Mucosa of rectum (tissue), 2 donors: ENCODE measurements at regions not wholly inside any gene's neighbourhood (a gene's known extent, or its start where the extent isn't known, plus 50 kb on each side); places are given as distances from the start of the nearest gene placed in this dataset.
"Not testable (repeated sequence)": the region's sequence is repeated elsewhere in the genome, so short reads cannot be mapped to it uniquely, and the experiment has no call there.

Experiments
- H3K27ac ChIP-seq, 2 donors: one replicate each; pipeline ENCODE4 v1.7.0; 2013; ENCODE audit warnings: inconsistent platforms in 2 of 2, low read depth in 2 of 2, low read length in 2 of 2
- H3K27me3 ChIP-seq, 2 donors: one replicate each; pipeline ENCODE4 v1.7.0; 2013; ENCODE audit warnings: low read length in 2 of 2; ENCODE audit not compliant: control insufficient read depth in 2 of 2, insufficient read depth in 2 of 2
- H3K36me3 ChIP-seq, 2 donors: one replicate each; pipeline ENCODE4 v1.7.0; 2013; ENCODE audit warnings: low read length in 2 of 2; ENCODE audit not compliant: control insufficient read depth in 2 of 2, insufficient read depth in 2 of 2
- H3K4me1 ChIP-seq, 2 donors: one replicate each; pipeline ENCODE4 v1.7.0; 2013; ENCODE audit warnings: low read length in 2 of 2, mild to moderate bottlenecking in 1 of 2; ENCODE audit not compliant: control insufficient read depth in 2 of 2, insufficient read depth in 2 of 2
- H3K4me3 ChIP-seq, 2 donors: one replicate each; pipeline ENCODE4 v1.7.0; 2013; ENCODE audit warnings: low read length in 2 of 2
- H3K9ac ChIP-seq, 2 donors: one replicate each; pipeline ENCODE4 v1.7.0; 2013; ENCODE audit warnings: low read length in 2 of 2, low read depth in 1 of 2, mild to moderate bottlenecking in 1 of 2
- H3K9me3 ChIP-seq, 2 donors: one replicate each; pipeline ENCODE4 v1.7.0; 2013; ENCODE audit warnings: low read length in 2 of 2; ENCODE audit not compliant: control insufficient read depth in 2 of 2
- donor health status: healthy.
- donor health status: Normal muscosa, but diverticular disease.

GRCh38 chr3:198122184-198122583 is 162.2 kb downstream of the LMLN start:
- H3K9ac ChIP-seq, H3K4me3 ChIP-seq, H3K27me3 ChIP-seq, H3K36me3 ChIP-seq, H3K27ac ChIP-seq, H3K9me3 ChIP-seq, H3K4me1 ChIP-seq: not testable (repeated sequence)

GRCh38 chr3:198137038-198137835 is 177.2 kb downstream of the LMLN start:
- H3K4me1 ChIP-seq, H3K27me3 ChIP-seq, H3K36me3 ChIP-seq, H3K9ac ChIP-seq, H3K27ac ChIP-seq, H3K4me3 ChIP-seq, H3K9me3 ChIP-seq: not testable (repeated sequence)

GRCh38 chr3:198138205-198138604 is 178.2 kb downstream of the LMLN start:
- H3K36me3 ChIP-seq, H3K9ac ChIP-seq, H3K27me3 ChIP-seq, H3K4me3 ChIP-seq, H3K27ac ChIP-seq, H3K4me1 ChIP-seq, H3K9me3 ChIP-seq: not testable (repeated sequence)

- not testable (repeated sequence) for H3K4me3 ChIP-seq, H3K27ac ChIP-seq, H3K9me3 ChIP-seq, H3K27me3 ChIP-seq, H3K36me3 ChIP-seq, H3K9ac ChIP-seq, H3K4me1 ChIP-seq
Observed at GRCh38 chr3:198139037-198139436, 179.0 kb downstream of the LMLN start.

GRCh38 chr3:198139513-198140167 is 179.6 kb downstream of the LMLN start:
- not testable (repeated sequence) for H3K27ac ChIP-seq, H3K9me3 ChIP-seq, H3K4me3 ChIP-seq, H3K27me3 ChIP-seq, H3K4me1 ChIP-seq, H3K9ac ChIP-seq, H3K36me3 ChIP-seq

- H3K4me3 ChIP-seq, H3K27ac ChIP-seq, H3K9ac ChIP-seq, H3K4me1 ChIP-seq, H3K9me3 ChIP-seq, H3K27me3 ChIP-seq, H3K36me3 ChIP-seq: not testable (repeated sequence)
Observed at GRCh38 chr3:198143300-198144137, 183.5 kb downstream of the LMLN start.

GRCh38 chr3:198145231-198145784 is 185.3 kb downstream of the LMLN start:
- not testable (repeated sequence) for H3K36me3 ChIP-seq, H3K27ac ChIP-seq, H3K9ac ChIP-seq, H3K27me3 ChIP-seq, H3K4me1 ChIP-seq, H3K4me3 ChIP-seq, H3K9me3 ChIP-seq

GRCh38 chr3:198146070-198146469 is 186.1 kb downstream of the LMLN start:
- H3K4me1 ChIP-seq, H3K9me3 ChIP-seq, H3K27ac ChIP-seq, H3K27me3 ChIP-seq, H3K9ac ChIP-seq, H3K4me3 ChIP-seq, H3K36me3 ChIP-seq: not testable (repeated sequence)

GRCh38 chr3:198146559-198147164 is 186.6 kb downstream of the LMLN start:
- not testable (repeated sequence) for H3K36me3 ChIP-seq

GRCh38 chr3:198147213-198147612 is 187.2 kb downstream of the LMLN start:
- not testable (repeated sequence) for H3K27me3 ChIP-seq, H3K4me1 ChIP-seq, H3K4me3 ChIP-seq, H3K27ac ChIP-seq, H3K36me3 ChIP-seq, H3K9ac ChIP-seq, H3K9me3 ChIP-seq

More at GRCh38 chr3:198146559-198147164, 186.6 kb downstream of the LMLN start:
- not testable (repeated sequence) for H3K4me3 ChIP-seq, H3K9ac ChIP-seq, H3K4me1 ChIP-seq, H3K27ac ChIP-seq, H3K9me3 ChIP-seq, H3K27me3 ChIP-seq
